GOT3 (cell line): ENCODE measurements at regions not wholly inside any gene's neighbourhood (a gene's known extent, or its start where the extent isn't known, plus 50 kb on each side); places are given as distances from the start of the nearest gene placed in this dataset.

Source experiments
- DNase-seq: peaks from one replicate; lab custom pipeline; 2025; ENCODE audit warnings: mixed read lengths; lab: John Stamatoyannopoulos, UW

- no peak for DNase-seq
Observed at GRCh38 chr16:86436466-86437185, 73.7 kb upstream of the FOXF1 start.

DNA sequence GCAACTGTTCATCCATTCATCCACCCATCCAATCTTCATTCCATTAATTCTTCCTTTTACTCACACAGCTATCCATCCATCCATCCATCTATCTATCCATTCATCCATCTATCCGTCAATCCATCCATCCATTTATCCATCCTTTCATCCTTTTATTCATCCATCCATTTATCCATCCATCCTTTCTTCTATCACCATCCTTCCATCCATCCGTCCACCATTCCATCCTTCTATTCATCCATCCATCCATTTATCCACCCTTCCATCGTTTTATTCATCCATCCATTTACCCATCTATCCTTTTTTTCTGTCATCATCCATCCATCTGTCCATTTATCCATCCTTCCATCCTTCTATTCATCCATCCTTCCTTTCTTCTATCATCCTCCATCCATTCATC, 73.0 kb upstream of the FOXF1 start:
- DNase-seq: no peak

- no peak for DNase-seq
Observed at GRCh38 chr16:86442703-86443102, 67.6 kb upstream of the FOXF1 start.

DNA sequence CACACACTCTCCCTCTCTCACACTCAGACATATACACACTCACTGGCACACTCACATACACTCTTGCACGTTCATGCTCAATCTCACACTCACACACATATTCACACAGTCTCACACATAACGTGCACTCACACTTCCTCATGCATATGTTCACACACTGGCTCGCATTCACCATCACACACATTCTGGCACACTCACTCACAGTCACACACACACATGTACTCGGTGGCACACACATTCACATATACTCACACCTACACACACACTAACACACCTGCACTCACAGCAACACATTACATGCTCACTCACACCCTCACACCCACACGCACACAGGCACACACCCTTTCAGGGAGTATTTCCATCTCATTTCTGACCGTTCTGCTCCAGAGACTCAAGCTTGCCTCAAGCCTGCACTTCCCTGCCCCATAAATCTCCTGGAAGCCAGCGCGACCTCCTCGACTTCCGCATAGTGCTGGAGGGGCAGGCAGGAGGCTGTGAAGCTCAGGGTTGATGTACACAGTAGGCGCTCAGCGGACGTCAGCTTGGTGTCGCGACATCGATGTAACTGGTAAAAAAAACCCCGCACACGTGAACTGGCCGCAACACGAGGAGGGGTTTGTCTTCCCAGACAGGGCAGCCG, 66.7 kb upstream of the FOXF1 start:
- no peak for DNase-seq

- no peak for DNase-seq
Observed at GRCh38 chr16:86444261-86444660, 66.1 kb upstream of the FOXF1 start.

GRCh38 chr16:86444661-86445060, 65.7 kb upstream of the FOXF1 start:
- DNase-seq: no peak

- DNase-seq: no peak
Observed at GRCh38 chr16:86446279-86446678, 64.0 kb upstream of the FOXF1 start.

DNA sequence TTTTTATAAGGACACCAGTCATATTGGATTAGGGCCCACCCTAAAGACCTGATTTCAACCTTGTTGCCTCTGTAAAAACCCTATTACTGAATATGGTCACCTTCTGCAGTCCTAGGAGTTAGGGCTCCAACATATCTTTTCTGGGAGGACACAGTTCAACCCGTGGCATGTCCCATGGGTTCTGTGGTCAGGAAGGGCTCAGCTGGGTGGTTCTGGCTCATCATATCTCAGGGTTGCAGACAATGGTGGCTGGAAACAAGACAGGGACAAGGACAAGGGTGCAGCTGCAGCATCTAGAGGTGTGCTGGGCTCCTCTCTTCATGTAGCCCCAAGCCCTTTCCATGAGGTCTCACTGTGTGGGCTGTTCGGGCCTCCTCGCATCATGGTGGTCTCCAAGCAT, 63.1 kb upstream of the FOXF1 start:
- DNase-seq: no peak

DNA sequence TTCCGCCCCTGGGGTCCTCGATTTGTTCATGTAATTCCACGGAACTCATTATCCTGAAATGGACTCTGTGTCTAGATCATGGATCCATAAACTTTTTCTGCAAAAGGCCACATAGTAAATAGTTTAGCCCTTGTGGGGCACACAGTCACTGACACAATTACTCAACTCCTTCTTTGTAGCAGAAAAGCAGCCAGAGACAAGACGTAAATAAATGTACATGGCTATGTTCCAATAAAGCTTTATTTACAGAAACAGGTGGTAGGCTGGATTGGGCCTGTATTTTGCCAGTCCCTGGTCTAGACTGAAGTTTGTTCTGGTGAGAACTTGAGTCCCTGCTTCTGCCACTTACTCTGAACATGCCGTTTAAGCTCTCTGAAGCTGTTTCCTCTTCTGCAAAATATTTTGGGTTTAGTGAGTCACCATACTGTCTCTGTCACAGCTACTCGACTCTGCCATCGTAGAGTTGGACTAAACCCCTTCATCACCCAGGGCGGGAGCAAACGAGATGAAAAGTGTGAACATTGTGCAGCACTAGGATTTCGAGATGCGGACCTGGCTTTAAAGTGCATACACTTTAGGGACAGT, 61.9 kb upstream of the FOXF1 start:
- no peak for DNase-seq

GRCh38 chr16:86449446-86450095, 60.8 kb upstream of the FOXF1 start:
- DNase-seq: no peak

GRCh38 chr16:86450691-86451090, 59.6 kb upstream of the FOXF1 start:
- no peak for DNase-seq

- no peak for DNase-seq
Observed at GRCh38 chr16:86452451-86452850, 57.9 kb upstream of the FOXF1 start.

- DNase-seq: no peak
Observed at GRCh38 chr16:86455116-86455515, 55.2 kb upstream of the FOXF1 start.

DNA sequence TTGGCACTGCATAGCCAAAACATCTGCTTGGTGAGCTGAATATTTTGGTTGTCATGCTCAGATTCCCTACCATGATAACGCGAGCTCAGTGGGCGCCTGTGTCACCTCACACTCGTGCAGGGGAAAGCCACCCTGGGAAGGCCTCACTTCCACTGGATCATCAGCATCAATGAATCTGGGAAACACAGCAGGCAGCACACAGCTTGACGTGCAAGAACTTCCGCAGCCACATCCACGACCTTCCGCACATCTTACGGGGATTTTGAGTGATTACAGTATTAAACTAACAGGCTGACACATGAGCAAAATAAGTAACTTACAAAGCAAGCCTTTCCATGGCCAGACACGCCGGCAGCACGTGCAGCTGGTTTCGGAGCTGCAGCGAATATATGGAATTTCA, 54.7 kb upstream of the FOXF1 start:
- DNase-seq: no peak

DNA sequence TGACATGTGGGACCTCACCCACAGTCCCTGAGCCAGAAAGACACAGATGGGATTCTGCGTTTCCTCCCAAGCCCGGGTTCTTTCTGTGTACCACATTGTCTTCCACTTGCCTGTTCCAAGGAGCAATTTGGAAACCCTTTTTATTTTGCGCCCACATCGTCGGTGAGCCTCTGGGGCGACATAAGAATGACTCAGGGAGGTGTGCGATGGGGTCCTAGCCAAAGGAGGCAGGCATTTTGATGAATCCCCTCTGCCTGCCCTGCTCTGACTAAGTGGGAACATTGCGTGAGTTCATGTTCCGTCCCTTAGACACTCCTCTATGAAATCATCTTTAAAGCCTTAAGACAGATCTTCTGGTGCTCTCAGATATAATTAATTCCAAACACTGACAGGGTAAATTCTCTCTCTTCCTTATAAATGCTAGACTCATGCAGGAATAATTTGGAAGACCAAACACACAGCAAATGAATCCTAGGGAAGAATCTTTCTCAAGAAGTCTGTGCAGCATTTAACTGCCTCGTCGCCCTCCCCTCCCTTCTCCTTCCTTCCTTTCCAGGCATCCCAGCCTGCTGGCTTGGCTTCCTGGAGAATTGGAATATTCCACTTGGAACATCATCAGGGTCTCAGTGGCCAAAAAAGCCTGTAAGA, 52.7 kb upstream of the FOXF1 start:
- peak; percentile 22 for DNase-seq

- DNase-seq: no peak
Observed at GRCh38 chr16:86458149-86458777, 52.1 kb upstream of the FOXF1 start.

GRCh38 chr16:86459266-86459665, 51.1 kb upstream of the FOXF1 start:
- no peak for DNase-seq
